AG04449 (cell line): ENCODE measurements at regions not wholly inside any gene's neighbourhood (a gene's known extent, or its start where the extent isn't known, plus 50 kb on each side); places are given as distances from the start of the nearest gene placed in this dataset.

Source experiments
- CTCF ChIA-PET: fragments of 350-600 bp; formaldehyde crosslinking; extraction: SDS; loops from one replicate; lab custom pipeline; 2021; ENCODE audit warnings: antibody characterized with exemption; lab: Yijun Ruan, JAX
- POLR2A ChIA-PET: fragments of 400-600, 350-600 bp; formaldehyde crosslinking; extraction: SDS; loops from one replicate; lab custom pipeline; 2020; ENCODE audit warnings: antibody characterized with exemption, inconsistent platforms; lab: Yijun Ruan, JAX
- DNase-seq: peaks from one replicate; pipeline ENCODE4 v3.0.0-alpha.2; 2010; ENCODE audit warnings: low read depth, low spot score
- H3K4me3 ChIP-seq: 2 replicates; pipeline ENCODE4 v1.5.1; 2011; ENCODE audit warnings: low read depth, mild to moderate bottlenecking, control low read depth, low read length
- TF ChIP-seq, protein P1 (sequence below): IDR thresholded peaks from one replicate; pipeline ENCODE4 v1.5.1; 2011; ENCODE audit warnings: mild to moderate bottlenecking, moderate library complexity, low read length, control low read depth, inconsistent platforms; ENCODE audit not compliant: insufficient read depth; ENCODE audit errors: missing control alignments

DNA sequence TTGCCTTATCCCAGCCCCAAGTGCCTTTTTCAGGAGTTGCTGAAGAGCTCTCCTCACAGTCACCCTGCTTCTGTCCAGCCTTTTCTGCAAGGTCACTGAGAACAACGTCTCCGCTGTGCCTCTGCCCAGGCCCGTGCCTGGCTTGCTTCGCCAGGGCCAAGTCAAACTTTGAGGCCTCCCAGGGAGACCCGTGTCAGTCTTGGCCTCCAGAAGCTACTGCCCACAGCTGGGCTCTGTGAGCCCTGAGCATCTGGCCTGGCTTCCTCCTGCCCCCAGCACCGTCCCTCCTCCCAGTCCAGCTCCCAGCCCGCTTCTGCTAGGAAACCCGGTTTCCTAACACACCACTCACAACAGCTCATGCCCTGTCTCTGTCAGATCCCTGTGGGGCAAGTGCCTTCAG is 165.9 kb downstream of the TEX29 start:
- POLR2A ChIA-PET, result no interaction called here
- DNase-seq, result no peak
- CTCF ChIA-PET, result interaction anchor here (0.9 kb wide), 1 partner anchor 12 kb away, joined by 5 read pairs; no protein-coding TSS in a partner anchor
- H3K4me3 ChIP-seq, result no peak overlapping the region
- TF ChIP-seq, protein P1, sequence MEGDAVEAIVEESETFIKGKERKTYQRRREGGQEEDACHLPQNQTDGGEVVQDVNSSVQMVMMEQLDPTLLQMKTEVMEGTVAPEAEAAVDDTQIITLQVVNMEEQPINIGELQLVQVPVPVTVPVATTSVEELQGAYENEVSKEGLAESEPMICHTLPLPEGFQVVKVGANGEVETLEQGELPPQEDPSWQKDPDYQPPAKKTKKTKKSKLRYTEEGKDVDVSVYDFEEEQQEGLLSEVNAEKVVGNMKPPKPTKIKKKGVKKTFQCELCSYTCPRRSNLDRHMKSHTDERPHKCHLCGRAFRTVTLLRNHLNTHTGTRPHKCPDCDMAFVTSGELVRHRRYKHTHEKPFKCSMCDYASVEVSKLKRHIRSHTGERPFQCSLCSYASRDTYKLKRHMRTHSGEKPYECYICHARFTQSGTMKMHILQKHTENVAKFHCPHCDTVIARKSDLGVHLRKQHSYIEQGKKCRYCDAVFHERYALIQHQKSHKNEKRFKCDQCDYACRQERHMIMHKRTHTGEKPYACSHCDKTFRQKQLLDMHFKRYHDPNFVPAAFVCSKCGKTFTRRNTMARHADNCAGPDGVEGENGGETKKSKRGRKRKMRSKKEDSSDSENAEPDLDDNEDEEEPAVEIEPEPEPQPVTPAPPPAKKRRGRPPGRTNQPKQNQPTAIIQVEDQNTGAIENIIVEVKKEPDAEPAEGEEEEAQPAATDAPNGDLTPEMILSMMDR, result no peak

DNA sequence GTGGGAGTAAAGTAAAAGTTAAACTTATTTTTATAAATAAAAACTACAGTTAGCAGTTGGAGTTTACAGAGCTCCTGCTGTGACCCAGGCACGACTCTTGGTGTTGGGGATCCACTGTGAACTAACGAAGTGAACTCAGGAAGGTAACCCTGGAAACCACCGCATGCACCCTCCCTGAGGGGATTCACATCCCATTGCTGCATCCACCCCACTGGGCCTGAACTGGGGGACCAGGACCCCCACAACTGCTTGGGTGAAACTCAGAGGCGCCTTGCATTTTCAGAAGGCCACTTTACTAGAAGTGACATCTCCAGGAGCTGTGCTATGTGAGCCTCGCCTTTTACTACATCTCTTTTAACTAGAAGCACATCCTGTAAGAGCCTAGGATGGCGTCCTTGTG is 166.4 kb downstream of the TEX29 start:
- CTCF ChIA-PET, result interaction anchor here (0.9 kb wide), 1 partner anchor 12 kb away, joined by 5 read pairs; no protein-coding TSS in a partner anchor
- POLR2A ChIA-PET, result no interaction called here

DNA sequence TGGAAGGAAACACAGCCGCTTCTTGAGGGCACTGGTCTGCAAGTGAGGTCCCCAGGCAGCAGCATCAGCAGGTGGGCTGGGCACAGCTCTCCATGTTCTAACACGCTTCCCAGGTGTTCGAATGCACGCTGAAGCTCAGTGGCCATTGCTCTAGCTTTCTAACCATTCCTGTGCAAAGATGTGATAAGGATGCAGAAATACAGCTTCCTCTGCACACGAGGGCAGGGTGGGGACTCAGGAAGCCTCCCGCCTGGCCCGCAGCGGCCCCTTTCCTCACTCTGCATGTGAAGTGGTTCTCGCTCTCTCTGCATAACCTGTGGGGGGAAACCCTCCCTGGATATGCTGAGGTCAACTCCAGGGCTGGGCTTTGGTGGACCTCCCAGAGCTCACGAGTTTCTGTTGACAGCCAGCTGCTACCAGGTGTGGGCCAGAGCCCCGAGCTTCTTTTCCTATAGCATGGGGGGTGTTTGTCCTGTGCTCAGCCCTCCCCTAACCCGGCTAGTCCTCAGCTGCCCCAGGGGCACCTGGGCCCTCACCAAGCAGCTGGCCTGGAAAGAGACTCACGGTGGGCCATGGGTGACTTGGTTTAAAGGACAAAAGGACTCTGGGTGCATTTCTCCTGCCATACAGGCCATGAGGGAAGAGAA is 168.2 kb downstream of the TEX29 start:
- POLR2A ChIA-PET, result no interaction called here
- CTCF ChIA-PET, result interaction anchor here (2.1 kb wide), 1 partner anchor 11 kb away, joined by 5 read pairs; no protein-coding TSS in a partner anchor
- no peak overlapping the region for H3K4me3 ChIP-seq
- DNase-seq, result no peak
- TF ChIP-seq, protein P1, result no peak

More for the DNA sequence above, 166.4 kb downstream of the TEX29 start:
- TF ChIP-seq, protein P1, result no peak
- no peak overlapping the region for H3K4me3 ChIP-seq
- no peak for DNase-seq

DNA sequence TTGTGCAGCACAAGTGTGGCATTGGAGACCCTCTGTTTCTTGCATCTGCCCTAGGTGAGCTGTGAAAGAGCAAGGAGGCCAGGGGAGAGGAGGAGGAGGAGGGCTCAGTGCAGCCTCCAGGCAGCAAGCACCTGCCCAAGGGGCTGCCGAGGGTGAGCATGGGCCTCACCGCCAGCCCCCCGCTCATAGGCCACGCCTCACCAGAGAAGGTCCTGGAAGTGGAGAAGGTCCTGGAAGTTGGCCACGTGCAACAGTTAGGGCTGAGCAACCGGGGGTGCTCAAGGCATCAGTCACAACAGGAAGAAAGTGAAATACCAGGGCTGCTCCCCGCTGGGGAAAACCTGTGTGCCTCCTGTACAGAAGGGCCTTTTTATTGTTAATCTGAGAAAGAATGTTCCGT is 168.9 kb downstream of the TEX29 start:
- ChIA-PET CTCF (interaction anchor here (2.1 kb wide), 1 partner anchor 12 kb away, joined by 5 read pairs; no protein-coding TSS in a partner anchor), POLR2A (no interaction called here)
- TF ChIP-seq, protein P1, result no peak
- no peak overlapping the region for H3K4me3 ChIP-seq
- no peak for DNase-seq

DNA sequence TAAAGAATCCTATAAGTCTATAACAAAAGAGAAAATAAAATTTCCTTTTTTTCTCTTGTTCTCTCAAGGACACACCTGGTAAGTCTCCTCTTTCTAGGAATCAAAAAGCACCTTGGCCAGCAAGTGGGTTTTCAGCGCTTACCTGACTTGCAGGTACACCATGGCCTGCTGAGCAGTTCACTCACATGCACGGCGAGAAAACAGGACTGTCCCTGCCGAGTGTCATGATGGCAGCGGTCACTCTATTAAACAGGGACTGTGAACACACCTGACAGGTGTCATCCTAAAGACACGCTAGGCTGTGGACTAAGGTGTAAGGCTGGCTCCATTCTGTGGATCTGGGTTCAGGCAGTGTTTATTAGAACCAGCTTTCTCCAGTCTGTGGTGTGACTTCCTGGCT is 170.2 kb downstream of the TEX29 start:
- POLR2A ChIA-PET, result no interaction called here

DNA sequence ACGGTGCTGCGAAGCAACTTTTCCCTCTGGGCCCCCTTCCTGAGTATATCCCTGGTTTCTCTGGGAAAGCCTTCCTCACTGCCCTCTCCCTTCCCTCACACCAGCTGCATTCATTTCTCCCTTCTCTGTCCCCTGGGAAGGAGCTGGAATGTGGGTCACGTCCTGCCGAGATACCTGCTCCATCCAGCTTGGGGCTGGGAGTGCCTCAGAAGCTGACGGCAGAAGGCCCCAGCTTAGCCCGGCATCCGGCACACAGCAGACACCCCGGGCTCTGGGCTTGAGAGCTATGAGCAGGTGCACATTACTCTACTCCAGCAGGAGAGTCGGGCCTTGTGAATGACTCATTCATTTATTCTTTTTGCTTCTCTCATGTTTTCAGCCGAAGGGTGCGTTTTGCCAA is 170.6 kb downstream of the TEX29 start:
- TF ChIP-seq, protein P1, result no peak
- H3K4me3 ChIP-seq, result no peak overlapping the region
- ChIA-PET POLR2A (no interaction called here), CTCF (no interaction called here)
- DNase-seq, result no peak

More for the DNA sequence above, 170.2 kb downstream of the TEX29 start:
- CTCF ChIA-PET, result no interaction called here
- TF ChIP-seq, protein P1, result no peak
- DNase-seq, result no peak
- H3K4me3 ChIP-seq, result no peak overlapping the region
